HG02852 (cell line): ENCODE measurements at regions not wholly inside any gene's neighbourhood (a gene's known extent, or its start where the extent isn't known, plus 50 kb on each side); places are given as distances from the start of the nearest gene placed in this dataset.
"Not testable (repeated sequence)": the region's sequence is repeated elsewhere in the genome, so short reads cannot be mapped to it uniquely, and the experiment has no call there.

Source experiments
- ATAC-seq: cut with Tn5 transposase; IDR thresholded peaks from one replicate; pipeline ENCODE4 v1.9.1; 2021; ENCODE audit warnings: mild to moderate bottlenecking, moderate library complexity; ENCODE audit not compliant: unreplicated experiment

- not testable (repeated sequence) for ATAC-seq
Observed at GRCh38 chr3:194264631-194265504, 86.3 kb downstream of the CPN2 start.

- no peak for ATAC-seq
Observed at GRCh38 chr3:194265505-194265892, 85.6 kb downstream of the CPN2 start.

GRCh38 chr3:194265996-194266964 is 84.8 kb downstream of the CPN2 start:
- ATAC-seq, result no peak

- ATAC-seq, result no peak
Observed at GRCh38 chr3:194267744-194268653, 83.1 kb downstream of the CPN2 start.

GRCh38 chr3:194268654-194269512 is 82.2 kb downstream of the CPN2 start:
- ATAC-seq, result no peak

- no peak for ATAC-seq
Observed at GRCh38 chr3:194269610-194270145, 81.5 kb downstream of the CPN2 start.

- no peak for ATAC-seq
Observed at GRCh38 chr3:194270627-194271459, 80.3 kb downstream of the CPN2 start.

- no peak for ATAC-seq
Observed at GRCh38 chr3:194271460-194272035, 79.6 kb downstream of the CPN2 start.

GRCh38 chr3:194272221-194272620 is 78.9 kb downstream of the CPN2 start:
- ATAC-seq, result no peak

GRCh38 chr3:194272861-194273742 is 78.0 kb downstream of the CPN2 start:
- ATAC-seq, result no peak

GRCh38 chr3:194273743-194274310 is 77.3 kb downstream of the CPN2 start:
- ATAC-seq, result no peak

- ATAC-seq, result no peak
Observed at GRCh38 chr3:194274424-194275085, 76.6 kb downstream of the CPN2 start.

- ATAC-seq, result no peak
Observed at GRCh38 chr3:194275291-194275690, 75.8 kb downstream of the CPN2 start.

GRCh38 chr3:194275721-194276120 is 75.4 kb downstream of the CPN2 start:
- no peak for ATAC-seq

GRCh38 chr3:194276768-194277103 is 74.4 kb downstream of the CPN2 start:
- ATAC-seq, result no peak

- no peak for ATAC-seq
Observed at GRCh38 chr3:194277104-194277785, 73.9 kb downstream of the CPN2 start.
